Upper lobe of left lung (tissue), 4 donors: ENCODE measurements at regions not wholly inside any gene's neighbourhood (a gene's known extent, or its start where the extent isn't known, plus 50 kb on each side); places are given as distances from the start of the nearest gene placed in this dataset.

Source experiments
- EP300 ChIP-seq, 4 donors: sonication (generic); formaldehyde crosslinking; IDR thresholded peaks; one replicate each; pipeline ENCODE4 v1.5.1; 2017; ENCODE audit warnings: antibody characterized with exemption in 4 of 4, control low read depth in 2 of 4
- POLR2A ChIP-seq, 4 donors: fragments of 450-650 bp; IDR thresholded peaks; one replicate each; pipeline ENCODE4 v1.5.1; 2016 to 2017; ENCODE audit warnings: antibody characterized with exemption in 4 of 4, mild to moderate bottlenecking in 2 of 4
- POLR2AphosphoS5 ChIP-seq, 2 donors: sonication (generic); formaldehyde crosslinking; IDR thresholded peaks; one replicate each; pipeline ENCODE4 v1.5.1; 2017; ENCODE audit warnings: antibody characterized with exemption in 2 of 2
- TF ChIP-seq, protein P1 (sequence below), 6 experiments: fragments of 450-650 bp in 4 of 6; fragments of 200-600 bp in 2 of 6; sonication (generic) in 2 of 6; IDR thresholded peaks; one replicate each; pipeline ENCODE4 v1.5.1; 2016 to 2019; ENCODE audit warnings: antibody characterized with exemption in 6 of 6

DNA sequence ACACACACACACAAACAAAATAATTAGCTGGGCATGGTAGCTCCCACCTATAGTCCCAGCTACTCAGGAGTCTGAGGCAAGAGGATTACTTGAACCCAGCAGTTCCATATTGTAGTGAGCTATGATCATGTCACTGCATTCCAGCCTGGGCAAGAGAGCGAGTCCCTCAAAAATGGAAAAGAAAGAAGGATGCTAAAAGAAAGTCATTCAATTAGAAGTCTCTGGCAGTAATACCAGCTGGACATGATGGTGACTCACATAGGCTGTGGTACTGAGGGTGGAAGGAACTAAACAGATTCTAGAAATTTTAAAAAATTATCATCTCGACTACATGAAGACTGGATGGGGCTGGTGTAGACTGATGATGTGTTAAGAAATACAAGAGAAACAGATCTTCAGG is 385.3 kb downstream of the ETV1 start:
- TF ChIP-seq, protein P1, sequence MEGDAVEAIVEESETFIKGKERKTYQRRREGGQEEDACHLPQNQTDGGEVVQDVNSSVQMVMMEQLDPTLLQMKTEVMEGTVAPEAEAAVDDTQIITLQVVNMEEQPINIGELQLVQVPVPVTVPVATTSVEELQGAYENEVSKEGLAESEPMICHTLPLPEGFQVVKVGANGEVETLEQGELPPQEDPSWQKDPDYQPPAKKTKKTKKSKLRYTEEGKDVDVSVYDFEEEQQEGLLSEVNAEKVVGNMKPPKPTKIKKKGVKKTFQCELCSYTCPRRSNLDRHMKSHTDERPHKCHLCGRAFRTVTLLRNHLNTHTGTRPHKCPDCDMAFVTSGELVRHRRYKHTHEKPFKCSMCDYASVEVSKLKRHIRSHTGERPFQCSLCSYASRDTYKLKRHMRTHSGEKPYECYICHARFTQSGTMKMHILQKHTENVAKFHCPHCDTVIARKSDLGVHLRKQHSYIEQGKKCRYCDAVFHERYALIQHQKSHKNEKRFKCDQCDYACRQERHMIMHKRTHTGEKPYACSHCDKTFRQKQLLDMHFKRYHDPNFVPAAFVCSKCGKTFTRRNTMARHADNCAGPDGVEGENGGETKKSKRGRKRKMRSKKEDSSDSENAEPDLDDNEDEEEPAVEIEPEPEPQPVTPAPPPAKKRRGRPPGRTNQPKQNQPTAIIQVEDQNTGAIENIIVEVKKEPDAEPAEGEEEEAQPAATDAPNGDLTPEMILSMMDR (IDR thresholded peaks at IDR 0.05): no peak
- no peak for TF ChIP-seq POLR2A (IDR thresholded peaks at IDR 0.05)
- TF ChIP-seq EP300 (IDR thresholded peaks at IDR 0.05): no peak
- no peak for TF ChIP-seq POLR2AphosphoS5 (IDR thresholded peaks at IDR 0.05)
